WTC11 (cell line): ENCODE measurements at regions not wholly inside any gene's neighbourhood (a gene's known extent, or its start where the extent isn't known, plus 50 kb on each side); places are given as distances from the start of the nearest gene placed in this dataset.

Source experiments
- CTCF ChIP-seq: fragments of 200-600 bp; IDR thresholded peaks from 2 replicates; pipeline ENCODE4 v1.8.0; 2022; ENCODE audit warnings: antibody characterized with exemption
- TF ChIP-seq, protein P1 (sequence below): sonication (generic); formaldehyde crosslinking; IDR thresholded peaks from 2 replicates; pipeline ENCODE4 v1.8.1; 2022; ENCODE audit warnings: low read depth, missing genetic modification reagents, borderline replicate concordance

GRCh38 chr9:3719286-3719685 lies 193.5 kb upstream of the RFX3 start:
- no peak for TF ChIP-seq CTCF
- TF ChIP-seq, protein P1, sequence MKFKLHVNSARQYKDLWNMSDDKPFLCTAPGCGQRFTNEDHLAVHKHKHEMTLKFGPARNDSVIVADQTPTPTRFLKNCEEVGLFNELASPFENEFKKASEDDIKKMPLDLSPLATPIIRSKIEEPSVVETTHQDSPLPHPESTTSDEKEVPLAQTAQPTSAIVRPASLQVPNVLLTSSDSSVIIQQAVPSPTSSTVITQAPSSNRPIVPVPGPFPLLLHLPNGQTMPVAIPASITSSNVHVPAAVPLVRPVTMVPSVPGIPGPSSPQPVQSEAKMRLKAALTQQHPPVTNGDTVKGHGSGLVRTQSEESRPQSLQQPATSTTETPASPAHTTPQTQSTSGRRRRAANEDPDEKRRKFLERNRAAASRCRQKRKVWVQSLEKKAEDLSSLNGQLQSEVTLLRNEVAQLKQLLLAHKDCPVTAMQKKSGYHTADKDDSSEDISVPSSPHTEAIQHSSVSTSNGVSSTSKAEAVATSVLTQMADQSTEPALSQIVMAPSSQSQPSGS (CRISPR knock-in tag), result no peak
